Activated CD4-positive, alpha-beta T cell treated with anti-CD3 and anti-CD28 coated beads for 4 hours (primary cell): ENCODE measurements at regions not wholly inside any gene's neighbourhood (a gene's known extent, or its start where the extent isn't known, plus 50 kb on each side); places are given as distances from the start of the nearest gene placed in this dataset.

Source experiments
- DNase-seq, 2 donors: peaks; one replicate each; pipeline ENCODE4 v3.0.0-alpha.2; 2020

DNA sequence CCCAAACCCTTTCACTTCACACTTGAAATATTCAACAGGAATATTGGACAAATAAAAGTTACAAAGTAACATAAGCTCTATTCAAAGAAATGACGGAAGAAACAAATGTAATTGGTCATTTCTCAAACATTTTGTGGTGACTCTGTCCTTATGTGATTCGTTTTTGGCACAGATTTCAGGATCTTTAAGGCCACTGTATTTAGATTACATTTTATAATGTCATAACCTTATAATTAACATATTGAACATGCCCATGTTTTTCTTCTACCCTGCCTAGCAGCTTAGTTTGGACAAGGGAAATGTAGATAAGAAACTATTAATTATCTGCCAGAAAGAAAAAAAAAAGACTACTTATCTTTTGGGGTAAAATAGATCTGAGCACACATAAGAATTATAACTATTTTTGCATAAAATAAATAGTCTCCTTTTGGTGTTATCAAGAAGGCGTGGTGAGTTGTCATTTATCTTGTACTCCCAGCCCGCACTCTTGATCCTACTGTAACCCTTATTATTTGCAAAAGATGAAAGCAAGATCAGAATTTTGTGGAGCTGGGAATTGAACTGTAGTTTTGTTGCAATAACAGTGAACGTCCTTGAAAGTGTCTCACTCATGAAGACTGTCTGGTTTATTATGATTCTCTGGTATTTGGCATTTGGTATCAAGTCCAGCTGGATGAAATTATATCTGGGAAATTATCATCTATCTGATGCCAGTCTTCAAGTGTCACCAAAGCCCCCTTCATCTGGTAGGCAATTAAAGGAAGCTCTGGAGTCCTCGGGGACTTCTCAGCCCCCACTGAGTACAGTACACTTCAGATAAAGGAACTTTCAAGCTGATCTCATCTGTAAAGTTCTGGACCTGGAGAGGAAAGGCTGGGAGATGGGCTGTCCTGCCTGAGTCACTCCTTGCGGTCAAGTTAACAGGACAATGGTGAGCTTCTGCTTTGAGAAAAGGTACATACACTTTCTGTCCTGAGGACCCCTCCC lies 175.7 kb upstream of the INHBA start:
- DNase-seq, result no peak

DNA sequence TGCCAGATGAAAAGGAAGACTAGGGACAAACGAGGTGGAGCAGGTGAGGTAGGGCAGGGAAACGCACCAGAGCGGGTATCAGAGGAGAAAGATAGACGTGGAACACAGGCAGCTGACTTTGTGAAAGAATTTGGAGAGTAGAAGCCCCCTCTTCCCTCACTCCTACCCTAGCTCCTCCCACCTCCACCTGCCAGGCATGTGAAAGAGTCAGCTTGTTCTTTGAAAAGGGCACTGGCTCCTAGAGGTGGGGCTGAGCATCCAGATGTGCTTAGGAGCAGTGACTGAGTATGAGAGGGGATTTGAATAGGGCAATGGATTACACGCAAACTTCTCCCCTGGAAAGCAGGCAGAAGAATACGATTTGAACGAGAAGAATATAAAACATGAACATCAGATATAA lies 174.2 kb upstream of the INHBA start:
- DNase-seq, result no peak

DNA sequence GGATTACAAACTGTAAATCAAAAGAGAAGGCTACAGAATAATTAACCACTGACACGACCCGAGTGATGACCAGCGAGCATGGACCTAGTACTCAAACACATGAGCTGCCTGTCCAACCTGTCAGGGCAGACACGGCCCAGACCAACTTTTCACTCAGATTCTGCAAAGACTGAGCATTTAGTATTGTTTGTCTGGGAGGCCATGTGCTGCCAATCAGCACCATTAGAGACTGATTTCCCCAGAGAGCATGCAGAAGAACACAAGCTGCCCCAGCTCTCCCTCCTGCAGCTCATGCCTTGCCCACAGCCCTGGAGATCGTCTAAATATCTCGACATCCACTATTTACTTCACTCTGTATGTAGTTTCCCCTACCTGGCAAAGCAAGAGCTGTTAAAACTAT lies 172.6 kb upstream of the INHBA start:
- DNase-seq, result no peak

DNA sequence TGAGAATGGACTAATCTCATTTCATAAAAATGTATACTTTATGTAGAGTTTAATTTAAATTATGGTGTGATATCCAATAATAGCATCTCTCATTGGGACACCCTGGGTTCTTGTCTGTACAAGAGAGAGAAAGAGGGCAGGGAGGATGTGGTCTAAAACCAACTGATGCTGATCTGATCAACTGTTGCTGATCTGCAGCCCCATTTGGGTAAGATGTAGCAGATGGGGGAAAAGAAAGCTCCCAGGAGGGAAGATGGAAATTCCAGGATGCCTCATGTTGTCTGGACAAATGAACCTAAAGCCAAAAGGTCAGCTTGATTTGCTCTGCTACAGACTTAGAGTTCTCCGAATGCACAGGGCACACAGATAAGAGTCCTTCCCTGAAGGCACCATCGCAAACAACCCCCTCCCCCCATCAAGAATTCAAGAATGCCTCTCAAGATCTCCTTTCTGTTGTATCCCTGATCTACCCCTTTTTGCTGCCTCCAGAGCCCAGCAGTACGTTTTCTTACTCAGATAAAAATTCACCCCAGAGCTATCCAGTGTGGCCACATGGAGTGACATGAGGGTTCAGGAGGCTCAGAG lies 171.4 kb upstream of the INHBA start:
- DNase-seq, result no peak

DNA sequence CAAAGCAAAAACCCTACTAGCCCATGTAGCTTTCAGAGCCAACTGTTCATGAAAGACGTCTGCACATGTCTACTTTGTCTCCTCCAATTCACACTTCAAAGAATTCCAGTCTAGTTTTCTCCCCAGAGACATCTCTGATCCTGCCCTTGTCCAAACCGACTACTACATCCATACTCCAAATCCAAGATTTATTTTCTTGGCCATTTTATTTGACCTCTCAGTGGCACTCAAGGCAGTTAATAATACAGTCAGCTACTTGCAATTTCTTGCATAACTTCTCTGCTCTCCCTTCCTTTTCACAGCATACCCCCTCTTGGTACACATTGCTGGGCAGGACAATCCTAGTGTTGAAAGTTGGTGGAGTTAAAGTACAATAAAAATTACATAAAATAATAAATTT lies 170.9 kb upstream of the INHBA start:
- DNase-seq, result no peak

DNA sequence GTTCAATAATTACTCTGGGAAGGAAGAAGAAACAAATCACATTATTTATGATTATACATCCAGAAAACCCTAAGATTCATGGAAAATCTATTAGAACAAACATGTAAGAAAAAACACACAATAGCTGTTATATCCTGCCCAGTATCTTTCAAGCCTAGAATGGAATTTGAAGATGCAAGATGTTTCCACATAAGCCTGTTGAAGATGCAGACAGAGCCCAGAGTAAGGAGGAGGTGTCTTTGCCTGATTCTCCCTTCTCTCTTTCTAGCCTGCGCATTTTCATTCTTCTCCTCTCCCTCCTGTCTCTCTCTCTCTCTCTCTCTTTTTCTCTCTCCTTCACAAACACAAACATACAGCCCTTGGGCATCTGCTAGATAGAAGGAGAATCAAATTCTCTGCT lies 170.1 kb upstream of the INHBA start:
- DNase-seq, result no peak

DNA sequence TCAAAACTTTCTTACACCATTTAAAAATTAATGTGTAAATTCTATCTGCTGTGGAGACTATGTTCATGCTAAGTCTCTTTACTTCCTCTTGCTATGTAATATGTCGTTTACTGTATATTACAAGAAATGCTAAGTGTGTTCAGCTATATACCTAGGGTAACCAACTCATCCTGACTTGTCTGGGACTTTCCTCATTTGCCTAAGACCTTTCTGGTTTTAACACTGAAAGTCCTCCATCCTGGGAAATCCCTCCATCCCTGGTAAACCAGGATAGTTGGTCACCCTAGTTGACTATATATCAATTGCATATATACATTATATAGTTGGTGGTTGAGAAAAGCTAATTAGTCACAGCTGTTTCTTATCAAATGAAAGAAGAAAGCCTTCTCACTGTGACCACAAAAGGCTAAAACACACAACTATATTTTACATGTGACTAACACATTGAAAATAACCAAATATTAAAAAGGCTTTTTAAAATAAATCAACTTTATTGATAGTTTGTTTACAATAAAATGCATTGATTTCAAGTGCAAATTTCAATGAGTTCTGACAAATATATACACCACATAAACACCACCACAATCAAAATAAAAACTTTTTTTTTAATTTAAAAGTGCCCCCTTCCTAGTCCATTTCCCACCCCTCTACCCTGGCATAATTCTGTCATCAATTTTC lies 167.7 kb upstream of the INHBA start:
- DNase-seq, result no peak

DNA sequence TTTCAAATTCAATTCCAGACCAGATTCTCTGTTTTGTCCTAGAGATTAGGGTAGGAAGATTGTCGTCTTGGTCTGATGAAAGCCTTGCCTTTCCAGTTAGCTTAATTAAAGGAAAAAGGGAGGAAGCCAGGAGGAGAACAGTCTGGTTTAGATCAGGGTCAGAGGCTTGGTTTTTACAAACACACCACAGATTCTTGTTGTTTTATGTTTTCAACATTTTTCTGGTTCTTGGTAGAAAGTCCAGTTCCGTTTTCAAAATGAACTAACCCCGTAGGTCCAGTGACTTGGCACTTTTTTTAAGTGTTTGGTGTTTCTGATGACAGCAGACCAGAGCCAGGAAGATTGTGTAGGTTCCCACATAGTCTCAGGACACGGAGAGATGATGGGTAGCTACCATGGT lies 167.1 kb upstream of the INHBA start:
- DNase-seq, result no peak

DNA sequence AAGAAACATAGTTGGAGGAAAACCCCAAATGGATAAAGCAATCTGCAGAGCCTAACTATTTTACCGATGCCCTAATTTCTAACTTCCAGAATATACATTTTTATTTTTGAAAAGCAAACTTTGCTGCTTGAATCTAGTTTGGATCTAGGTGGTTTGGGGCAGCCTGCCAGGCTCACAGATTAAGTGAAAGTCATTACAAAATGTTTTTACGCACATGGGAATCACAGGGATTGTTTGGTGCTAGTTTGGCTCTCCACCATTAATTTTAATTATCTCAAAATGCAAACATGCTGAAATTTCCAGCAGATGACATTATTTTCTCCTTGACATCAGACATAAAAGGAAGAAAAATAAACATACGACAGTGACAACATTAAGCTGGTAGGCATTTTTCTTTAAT lies 166.7 kb upstream of the INHBA start:
- no peak for DNase-seq

DNA sequence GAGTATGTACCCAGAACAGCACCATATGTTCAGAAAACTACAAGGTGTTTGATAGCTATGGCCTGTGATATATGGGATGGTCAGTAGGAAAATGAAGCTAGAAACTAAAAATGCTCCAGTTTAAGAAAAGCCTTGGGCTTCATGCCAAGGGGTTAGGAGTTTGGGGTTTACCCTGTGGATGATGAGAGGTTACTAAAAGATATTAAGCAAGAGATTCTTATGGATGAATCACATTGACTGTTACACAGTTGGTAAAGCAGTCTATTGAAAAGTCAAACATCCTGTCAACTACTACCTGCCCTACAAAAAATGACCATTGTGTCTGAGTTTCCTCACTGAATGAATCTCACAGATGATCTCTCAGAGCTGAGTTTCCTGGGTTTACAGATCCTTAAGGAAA lies 166.2 kb upstream of the INHBA start:
- DNase-seq, result no peak

DNA sequence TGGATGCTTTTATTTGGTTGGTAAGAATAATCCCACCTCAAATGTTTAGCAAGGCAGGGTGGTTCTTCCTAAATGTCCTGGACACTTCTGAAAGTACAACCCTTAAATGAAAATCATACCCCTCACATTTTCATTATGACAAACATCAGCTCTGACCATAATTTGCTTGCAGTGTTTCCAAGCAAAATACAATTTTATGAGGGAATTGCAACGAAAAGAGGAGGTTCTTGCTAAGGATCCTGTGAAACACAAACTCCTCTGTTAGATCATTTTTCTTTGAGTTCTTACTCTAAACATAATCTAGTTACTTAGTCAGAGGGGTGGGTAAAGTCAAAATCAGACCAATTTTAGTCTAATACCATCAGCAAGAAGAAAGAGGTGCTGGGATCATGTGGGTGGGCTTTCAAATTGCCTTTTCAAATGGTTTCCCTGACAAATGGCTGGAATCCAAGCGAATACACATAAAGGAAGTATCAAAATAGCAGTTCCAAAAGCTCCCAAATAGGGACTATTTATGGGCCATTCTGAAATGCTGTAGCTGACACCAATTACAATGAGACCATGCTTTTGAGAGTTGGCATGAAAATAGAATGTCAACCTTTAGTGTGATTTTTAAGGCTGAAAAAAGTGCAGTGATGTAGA lies 164.9 kb upstream of the INHBA start:
- no peak for DNase-seq

DNA sequence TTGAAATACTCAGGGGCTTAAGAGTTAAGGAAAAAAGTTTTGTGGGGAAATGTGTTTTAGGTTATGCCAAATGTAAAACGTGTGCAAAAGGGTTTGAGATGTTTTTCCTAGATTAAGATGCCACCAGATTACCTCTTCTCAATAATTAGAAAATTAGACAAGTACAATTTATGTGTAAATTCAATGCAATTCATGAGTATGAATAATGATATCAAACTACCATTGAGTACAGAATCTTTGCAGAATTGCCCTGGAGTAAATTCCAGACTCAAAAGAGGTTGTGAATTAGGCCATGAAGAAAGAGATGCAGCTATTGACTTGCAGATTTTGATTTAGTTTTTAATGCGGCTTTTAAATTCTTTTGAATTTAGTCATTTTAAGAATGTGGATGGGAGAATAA lies 159.4 kb upstream of the INHBA start:
- DNase-seq, result no peak

DNA sequence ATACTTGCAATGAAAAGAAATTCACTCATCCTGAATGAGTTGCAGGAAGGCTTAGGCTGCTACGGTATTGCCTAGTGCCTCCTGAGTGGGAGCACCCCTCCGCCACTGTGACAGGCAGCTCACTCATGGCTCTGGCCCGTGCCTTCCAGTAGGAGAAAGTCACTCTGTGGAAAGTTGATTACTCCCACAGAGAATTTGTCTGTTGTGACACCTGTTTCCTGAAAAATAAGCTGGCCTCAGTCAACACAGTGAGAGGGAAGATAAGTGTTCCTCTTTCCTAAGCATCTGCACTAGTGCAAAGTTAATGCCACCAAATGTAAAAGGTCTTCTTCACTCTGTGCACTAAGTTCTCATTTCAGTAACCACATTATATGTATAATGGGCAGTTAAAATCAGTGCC lies 158.8 kb upstream of the INHBA start:
- no peak for DNase-seq

DNA sequence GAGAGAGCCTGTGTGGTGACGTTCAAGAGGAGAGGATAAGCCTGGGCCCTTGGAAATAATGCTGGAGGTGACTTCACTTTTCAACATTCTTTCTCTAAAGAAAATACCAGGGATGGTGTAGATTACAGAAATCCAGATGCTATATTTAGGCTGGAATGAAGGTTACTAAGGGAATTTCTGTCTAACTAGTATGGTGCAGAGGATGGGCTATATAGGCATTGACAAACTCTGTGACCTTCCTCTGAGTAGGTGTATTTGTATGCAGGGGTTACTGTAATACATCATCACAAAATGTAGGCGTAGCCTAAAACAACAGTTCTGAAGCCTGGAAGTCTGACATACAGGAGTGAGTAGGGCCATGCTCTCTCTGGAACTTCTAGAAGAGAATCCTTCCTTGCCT lies 155.3 kb upstream of the INHBA start:
- no peak for DNase-seq

DNA sequence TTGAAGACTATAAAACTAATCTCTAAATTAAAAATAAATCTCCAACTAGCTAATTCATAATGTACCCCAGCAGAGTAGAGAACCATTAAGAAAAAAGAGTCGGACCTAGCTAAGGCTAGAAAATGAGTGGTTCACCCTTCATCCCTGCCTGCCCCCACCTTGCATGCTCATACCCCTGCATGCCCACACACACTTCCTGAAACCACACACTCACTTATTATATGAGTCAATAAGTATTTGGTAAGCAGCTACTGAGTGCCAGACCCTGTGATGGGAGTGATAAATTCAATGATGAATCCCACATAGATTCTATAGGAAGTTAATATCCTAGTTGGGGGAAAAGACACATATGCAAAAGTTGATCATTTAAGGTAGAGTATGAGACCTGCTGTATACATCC lies 152.9 kb upstream of the INHBA start:
- DNase-seq, result no peak

DNA sequence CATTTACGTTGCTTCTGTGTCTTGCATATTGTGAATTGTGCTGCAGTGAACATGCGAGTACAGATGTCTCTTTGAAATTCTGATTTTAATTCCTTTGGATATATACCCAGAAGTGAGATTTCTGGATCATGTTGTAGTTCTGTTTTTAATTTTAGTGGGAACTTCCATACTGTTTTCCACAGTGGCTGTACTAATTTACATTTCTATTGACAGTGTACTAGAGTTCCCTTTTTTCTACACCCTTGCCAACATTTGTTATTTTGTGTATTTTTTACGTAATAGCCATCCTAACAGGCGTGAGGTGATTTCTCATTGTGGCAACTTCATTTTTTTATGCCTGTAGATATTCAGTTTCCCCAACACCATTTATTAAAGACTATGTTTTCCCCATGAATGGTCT lies 144.7 kb upstream of the INHBA start:
- no peak for DNase-seq

DNA sequence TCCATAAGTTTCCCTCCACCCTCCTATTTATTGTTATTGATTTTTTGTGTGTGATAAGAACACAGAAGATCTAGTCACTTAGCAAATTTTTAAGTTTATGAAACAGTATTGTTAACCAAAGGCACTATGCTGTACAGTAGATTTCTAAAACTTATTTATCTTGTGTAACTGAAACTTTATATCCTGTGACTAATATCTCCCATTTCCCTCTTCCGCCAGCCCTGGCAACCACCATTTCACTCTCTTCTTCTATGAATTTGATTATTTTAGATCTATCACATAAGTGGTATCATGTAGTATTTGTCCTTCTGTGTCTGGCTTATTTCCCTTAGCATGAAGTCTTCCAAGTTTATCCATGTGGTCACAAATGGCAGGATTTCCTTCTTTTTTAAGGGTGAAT lies 144.3 kb upstream of the INHBA start:
- DNase-seq, result no peak

DNA sequence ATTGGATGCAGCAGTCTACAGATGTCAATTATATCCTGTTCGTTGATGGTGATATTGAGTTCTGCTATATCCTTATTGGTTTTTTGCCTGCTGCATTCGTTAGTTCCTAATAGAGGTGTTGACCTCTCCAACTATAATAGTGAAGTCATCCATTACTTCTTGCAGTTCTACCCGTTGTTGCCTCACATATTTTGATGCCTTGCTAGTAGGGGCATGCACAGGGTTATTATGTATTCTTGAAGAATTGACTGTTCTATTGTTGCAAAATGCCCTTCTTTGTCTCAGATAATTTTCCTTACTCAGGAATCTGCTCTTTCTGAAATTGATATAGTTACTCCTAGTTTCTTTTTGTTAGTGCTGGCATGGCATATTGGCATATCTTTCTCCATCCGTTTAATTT lies 140.1 kb upstream of the INHBA start:
- DNase-seq, result no peak

DNA sequence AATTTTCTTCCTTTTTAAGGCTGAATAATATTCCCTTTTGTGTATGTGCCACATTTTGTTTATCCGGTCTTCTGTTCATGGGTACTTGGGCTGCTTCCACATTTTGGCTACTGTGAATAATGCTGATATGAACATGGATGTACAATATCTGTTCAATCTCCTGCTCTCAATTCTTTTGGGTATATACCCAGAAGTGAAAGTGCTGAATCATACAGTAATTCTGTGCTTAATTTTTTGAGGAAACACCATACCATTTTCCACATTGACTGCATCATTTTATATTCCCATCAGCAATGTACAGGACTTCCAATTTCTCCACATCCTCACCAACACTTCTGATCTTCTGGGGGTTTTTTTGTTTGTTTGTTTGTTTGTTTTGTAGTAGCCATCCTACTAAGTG lies 135.0 kb upstream of the INHBA start:
- no peak for DNase-seq

DNA sequence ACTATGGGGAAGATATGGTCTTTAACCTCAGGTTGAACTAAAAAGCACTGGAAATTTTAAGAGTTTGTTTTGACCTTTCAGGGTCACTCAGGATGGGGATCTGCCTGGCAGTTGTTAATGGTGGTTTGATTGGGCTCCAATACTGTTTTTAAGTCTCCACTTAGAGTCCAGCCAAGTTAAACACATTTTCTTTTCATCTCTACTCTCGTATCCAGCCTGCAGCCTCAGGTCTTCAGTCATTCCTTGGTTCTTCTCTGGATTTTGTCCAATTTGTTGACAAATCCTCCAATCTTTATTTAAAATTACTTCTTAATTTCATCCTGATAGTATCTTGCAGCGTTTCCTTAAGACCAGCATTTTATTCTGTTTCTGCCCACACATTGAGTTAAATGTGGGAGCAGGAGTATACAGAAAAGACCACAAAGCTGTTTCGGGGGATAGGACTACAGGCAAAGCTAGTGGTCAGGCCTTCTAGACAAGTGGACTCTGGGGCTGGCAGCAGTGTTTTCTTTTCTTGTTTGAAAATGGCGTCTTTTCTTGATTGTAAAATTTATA lies 133.2 kb upstream of the INHBA start:
- DNase-seq, result no peak

DNA sequence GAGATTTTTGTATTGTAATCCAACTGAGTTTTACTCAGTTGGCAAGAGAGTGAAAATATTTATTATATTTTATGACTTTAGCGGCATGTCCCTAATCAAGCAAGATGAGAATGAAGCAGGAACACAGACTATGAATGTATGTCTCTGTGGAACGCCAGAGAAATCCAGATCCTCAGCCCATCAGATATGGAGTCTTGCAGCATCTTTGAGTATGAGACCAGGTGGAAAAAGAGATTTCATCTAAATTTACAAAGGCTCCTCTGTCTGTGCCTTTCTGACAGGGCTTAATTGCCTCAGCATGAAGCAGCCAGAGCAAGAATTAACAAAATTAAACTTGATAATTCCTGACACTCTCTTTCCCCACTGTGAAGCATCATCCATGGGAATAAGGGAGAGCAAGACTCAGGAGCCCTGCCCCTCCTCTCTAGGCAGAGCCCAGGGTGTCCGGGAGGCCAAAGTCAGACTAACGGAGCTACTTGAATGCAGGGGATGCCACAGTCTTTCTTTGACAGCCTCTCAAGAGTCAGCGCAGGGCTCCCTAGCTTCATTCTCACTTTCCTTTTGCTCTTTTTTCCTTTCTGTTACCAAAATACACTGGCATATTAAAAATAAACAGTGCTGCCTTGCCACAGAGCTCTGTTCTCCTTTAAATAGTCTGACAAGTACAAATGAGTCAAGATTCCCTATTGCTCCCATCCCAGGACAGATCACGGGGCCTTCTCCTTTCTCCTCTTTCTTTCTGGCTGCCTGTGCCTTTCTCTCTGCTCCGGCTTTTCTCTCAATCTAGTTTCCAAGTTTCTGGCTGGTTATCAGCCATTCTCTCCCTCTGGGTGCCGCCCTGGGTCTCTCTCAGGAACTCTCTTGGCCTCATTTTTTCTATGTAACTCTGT lies 132.2 kb upstream of the INHBA start:
- DNase-seq, result no peak

DNA sequence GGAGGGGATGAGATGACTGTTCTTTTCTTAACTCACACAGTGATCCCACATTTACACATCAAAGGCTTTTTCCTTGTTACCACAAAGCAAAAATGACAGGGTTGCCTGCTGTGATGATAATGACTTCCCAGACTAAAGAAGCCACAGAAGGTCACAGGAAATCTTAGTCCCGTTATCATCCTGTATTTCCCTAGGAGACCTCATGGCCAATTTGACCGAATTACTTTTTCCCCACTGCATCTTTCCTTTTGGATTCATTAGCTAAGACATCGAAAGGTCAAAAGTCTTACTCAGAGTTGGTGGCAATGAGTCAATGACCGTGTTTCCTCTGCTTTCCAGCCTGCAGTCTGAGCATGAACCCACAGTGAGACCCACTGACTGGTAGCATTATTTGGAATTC lies 130.1 kb upstream of the INHBA start:
- DNase-seq, result no peak
